Peyer's patch (tissue), 4 donors: ENCODE measurements at regions not wholly inside any gene's neighbourhood (a gene's known extent, or its start where the extent isn't known, plus 50 kb on each side); places are given as distances from the start of the nearest gene placed in this dataset.

Source experiments
- DNase-seq, 3 donors: peaks; one replicate each; pipeline ENCODE4 v3.0.0-alpha.2; 2017 to 2019
- H3K27ac ChIP-seq, 4 donors: fragments of 200-600 bp; sonication (generic); one replicate each; pipeline ENCODE4 v1.5.1; 2016 to 2019
- H3K27me3 ChIP-seq, 2 donors: fragments of 200-600 bp; sonication (generic); one replicate each; pipeline ENCODE4 v1.5.1; 2019
- H3K36me3 ChIP-seq, 3 donors: fragments of 200-600 bp; sonication (generic); one replicate each; pipeline ENCODE4 v1.5.1; 2016 to 2019
- H3K4me1 ChIP-seq, 4 donors: fragments of 200-600 bp; sonication (generic); one replicate each; pipeline ENCODE4 v1.5.1; 2016 to 2019
- H3K4me3 ChIP-seq, 4 donors: fragments of 200-600 bp; sonication (generic); 1 replicate in 3 of 4; 2 replicates in 1 of 4; pipeline ENCODE4 v1.5.1; 2016 to 2019; ENCODE audit warnings: mild to moderate bottlenecking in 1 of 4
- H3K9me3 ChIP-seq, 4 donors: fragments of 200-600 bp; sonication (generic); one replicate each; pipeline ENCODE4 v1.5.1; 2016 to 2019; ENCODE audit warnings: mild to moderate bottlenecking in 1 of 4
- CTCF ChIP-seq, 6 experiments: fragments of 450-650 bp in 4 of 6; fragments of 200-600 bp in 2 of 6; sonication (generic) in 1 of 6; IDR thresholded peaks; one replicate each; pipeline ENCODE4 v1.5.1; 2017 to 2019; ENCODE audit warnings: antibody characterized with exemption in 6 of 6, mild to moderate bottlenecking in 3 of 6, moderate library complexity in 1 of 6
- POLR2A ChIP-seq, 2 donors: fragments of 450-650 bp; IDR thresholded peaks; one replicate each; pipeline ENCODE4 v1.5.1; 2017; ENCODE audit warnings: antibody characterized with exemption in 2 of 2, mild to moderate bottlenecking in 2 of 2, moderate library complexity in 2 of 2

GRCh38 chr1:214831956-214832355 lies 229.0 kb downstream of the CENPF start:
- Histone ChIP-seq H3K27ac (no peak overlapping the region), H3K36me3 (no peaks in the 10 kb centered on the region), H3K9me3 (no peaks in the 10 kb centered on the region), H3K4me1 (no peaks in the 10 kb centered on the region), H3K27me3 (no peaks in the 10 kb centered on the region), H3K4me3 (no peak overlapping the region)
- no peak for DNase-seq
- TF ChIP-seq CTCF (IDR thresholded peaks at IDR 0.05) = no peak
- no peak for TF ChIP-seq POLR2A (IDR thresholded peaks at IDR 0.05)

- no peaks in the 10 kb centered on the region for H3K27me3 ChIP-seq
- no peak overlapping the region for H3K27ac ChIP-seq
- no peak for DNase-seq
- no peaks in the 10 kb centered on the region for H3K4me1 ChIP-seq
- H3K4me3 ChIP-seq = no peak overlapping the region
- H3K36me3 ChIP-seq = no peaks in the 10 kb centered on the region
- TF ChIP-seq CTCF (IDR thresholded peaks at IDR 0.05) (no peak), POLR2A (IDR thresholded peaks at IDR 0.05) (no peak)
- H3K9me3 ChIP-seq = no peaks in the 10 kb centered on the region
These were observed 230.3 kb downstream of the CENPF start for GRCh38 chr1:214833178-214833756.

GRCh38 chr1:214837376-214837775 lies 234.4 kb downstream of the CENPF start:
- no peak for DNase-seq
- Histone ChIP-seq H3K27me3 (no peaks in the 10 kb centered on the region), H3K27ac (no peak overlapping the region), H3K4me3 (no peak overlapping the region), H3K9me3 (no peaks in the 10 kb centered on the region), H3K36me3 (no peaks in the 10 kb centered on the region), H3K4me1 (no peaks in the 10 kb centered on the region)
- no peak for TF ChIP-seq POLR2A (IDR thresholded peaks at IDR 0.05)
- TF ChIP-seq CTCF (IDR thresholded peaks at IDR 0.05) = no peak

- Histone ChIP-seq H3K9me3 (no peaks in the 10 kb centered on the region), H3K27ac (no peak overlapping the region), H3K27me3 (no peaks in the 10 kb centered on the region), H3K36me3 (no peaks in the 10 kb centered on the region), H3K4me1 (no peaks in the 10 kb centered on the region), H3K4me3 (no peak overlapping the region)
- no peak for DNase-seq
- TF ChIP-seq POLR2A (IDR thresholded peaks at IDR 0.05) (no peak), CTCF (IDR thresholded peaks at IDR 0.05) (no peak)
These were observed 235.4 kb downstream of the CENPF start for GRCh38 chr1:214838351-214838750.

GRCh38 chr1:214840356-214840755 lies 237.4 kb downstream of the CENPF start:
- Histone ChIP-seq H3K27me3 (no peaks in the 10 kb centered on the region), H3K4me1 (no peaks in the 10 kb centered on the region), H3K27ac (no peak overlapping the region), H3K4me3 (no peak overlapping the region), H3K36me3 (no peaks in the 10 kb centered on the region), H3K9me3 (no peaks in the 10 kb centered on the region)
- DNase-seq = no peak
- TF ChIP-seq POLR2A (IDR thresholded peaks at IDR 0.05) (no peak), CTCF (IDR thresholded peaks at IDR 0.05) (no peak)

GRCh38 chr1:214842856-214843255 lies 239.7 kb upstream of the KCNK2 start:
- no peaks in the 10 kb centered on the region for H3K27me3 ChIP-seq

More at GRCh38 chr1:214842856-214843255, 239.7 kb upstream of the KCNK2 start:
- Histone ChIP-seq H3K36me3 (no peaks in the 10 kb centered on the region), H3K9me3 (no peaks in the 10 kb centered on the region), H3K4me1 (no peaks in the 10 kb centered on the region), H3K27ac (no peak overlapping the region), H3K4me3 (no peak overlapping the region)
- TF ChIP-seq CTCF (IDR thresholded peaks at IDR 0.05) (no peak), POLR2A (IDR thresholded peaks at IDR 0.05) (no peak)
- no peak for DNase-seq
